GM21367 (cell line): ENCODE measurements at regions not wholly inside any gene's neighbourhood (a gene's known extent, or its start where the extent isn't known, plus 50 kb on each side); places are given as distances from the start of the nearest gene placed in this dataset.

Experiments used
- ATAC-seq: cut with Tn5 transposase; IDR thresholded peaks from one replicate; pipeline ENCODE4 v1.9.1; 2021; ENCODE audit not compliant: unreplicated experiment

DNA sequence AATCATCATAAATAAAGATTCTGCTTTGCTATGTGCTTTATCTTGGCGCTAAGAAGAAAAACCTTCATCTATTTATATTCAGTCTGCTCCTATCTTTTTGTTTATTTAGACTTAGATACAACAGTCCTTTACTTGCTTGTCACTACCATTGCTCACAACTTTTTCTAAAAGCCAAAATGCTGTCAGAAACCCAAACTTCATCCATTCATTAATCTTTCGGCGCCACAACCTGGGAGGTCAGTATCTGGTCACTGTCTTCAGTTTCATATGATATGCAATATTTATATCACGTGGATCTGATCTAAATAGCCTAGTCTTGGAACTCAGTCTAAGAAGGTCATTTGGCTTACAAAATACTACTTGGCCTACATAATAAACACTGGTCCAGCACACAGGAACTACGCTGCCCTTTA lies 159.3 kb upstream of the TARS1 start:
- no peak for ATAC-seq

DNA sequence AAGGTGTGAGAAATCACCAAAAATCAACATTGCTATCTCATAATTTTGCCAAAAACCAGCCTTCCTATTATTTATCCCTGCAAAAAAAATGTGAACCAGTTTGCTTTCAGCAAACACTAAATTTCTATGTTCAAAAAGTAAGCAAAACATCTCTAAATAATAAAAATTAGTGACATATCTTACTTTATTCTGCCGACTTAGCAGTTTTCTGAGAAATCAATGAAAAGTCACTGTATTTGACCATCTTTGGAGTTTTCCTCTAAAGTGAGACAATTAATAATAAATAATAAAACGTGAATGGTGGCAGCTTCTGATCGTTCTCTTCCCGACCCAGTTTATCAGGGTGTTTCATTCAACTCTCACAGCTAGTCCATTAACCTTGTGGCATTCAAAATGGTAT lies 158.6 kb upstream of the TARS1 start:
- ATAC-seq = no peak

DNA sequence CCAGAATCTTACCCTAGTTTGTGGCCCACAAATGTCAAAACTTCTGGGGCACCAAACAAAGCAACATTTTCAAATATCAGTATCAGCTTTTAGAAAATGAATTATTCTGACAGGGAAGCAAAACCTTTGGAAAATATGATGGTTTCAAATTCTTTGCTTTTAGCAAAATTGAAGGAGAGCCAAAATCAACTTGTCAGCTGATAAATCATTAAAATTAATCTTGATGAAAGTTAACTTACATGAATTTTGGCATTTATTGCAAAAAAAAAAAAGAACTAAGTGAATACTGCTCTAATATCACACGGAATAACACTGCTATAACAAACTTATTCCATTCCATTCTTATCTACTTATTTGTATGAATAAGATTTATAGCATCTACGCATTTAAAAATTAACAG lies 158.1 kb upstream of the TARS1 start:
- no peak for ATAC-seq

DNA sequence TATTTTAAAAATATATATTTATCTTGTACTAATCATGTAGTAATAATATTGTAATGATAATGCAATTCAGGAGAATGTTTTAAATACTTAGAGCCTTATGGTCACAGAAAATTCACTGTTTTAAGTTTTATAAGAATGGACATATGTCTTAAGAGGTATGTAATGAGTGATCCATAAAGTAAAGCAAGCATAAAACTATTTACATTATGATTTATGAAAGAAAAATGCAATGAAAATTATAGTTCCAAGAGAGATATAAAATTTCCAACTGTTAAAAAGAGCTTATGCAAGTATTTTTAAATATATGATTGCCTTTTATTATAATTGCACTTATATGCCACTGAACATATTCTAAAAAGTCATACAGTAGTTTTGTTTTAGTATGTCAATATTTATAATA lies 157.5 kb upstream of the TARS1 start:
- ATAC-seq = no peak

DNA sequence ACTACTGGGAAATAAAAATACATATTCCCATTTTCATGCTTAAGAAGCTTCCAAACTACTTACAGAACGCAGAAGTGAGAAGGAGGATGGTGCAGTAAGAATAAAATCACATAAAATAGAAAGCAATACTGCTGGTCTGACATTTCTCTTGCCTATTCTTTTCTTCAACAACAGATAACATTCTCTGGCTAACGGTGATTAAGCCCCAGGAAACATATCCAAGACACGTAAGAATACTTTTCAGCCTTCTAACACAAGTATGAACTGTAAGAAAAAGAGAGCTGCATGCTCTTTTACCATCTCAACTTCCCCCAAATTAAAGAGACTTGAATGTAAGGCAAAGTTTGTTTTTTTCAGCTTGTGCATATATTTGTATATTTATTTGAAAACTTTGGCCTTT lies 156.1 kb upstream of the TARS1 start:
- no peak for ATAC-seq

DNA sequence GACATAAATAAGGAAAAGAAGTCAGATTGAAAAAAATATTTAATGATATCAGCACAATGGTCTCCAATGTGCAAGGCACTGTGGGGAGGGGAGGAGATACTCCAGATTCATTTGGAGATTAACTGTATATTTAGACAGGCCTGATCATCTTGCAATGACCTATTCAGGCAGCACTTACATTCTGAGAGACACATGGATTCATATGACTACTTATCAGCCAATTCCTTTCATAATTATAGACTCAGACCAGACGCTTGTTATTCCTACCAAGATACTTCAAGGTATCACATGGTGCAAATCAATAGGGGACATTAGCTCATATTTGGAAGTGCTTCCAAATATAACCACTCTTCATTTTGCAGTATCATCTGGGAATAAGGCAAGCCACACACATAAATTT lies 153.5 kb upstream of the TARS1 start:
- no peak for ATAC-seq

DNA sequence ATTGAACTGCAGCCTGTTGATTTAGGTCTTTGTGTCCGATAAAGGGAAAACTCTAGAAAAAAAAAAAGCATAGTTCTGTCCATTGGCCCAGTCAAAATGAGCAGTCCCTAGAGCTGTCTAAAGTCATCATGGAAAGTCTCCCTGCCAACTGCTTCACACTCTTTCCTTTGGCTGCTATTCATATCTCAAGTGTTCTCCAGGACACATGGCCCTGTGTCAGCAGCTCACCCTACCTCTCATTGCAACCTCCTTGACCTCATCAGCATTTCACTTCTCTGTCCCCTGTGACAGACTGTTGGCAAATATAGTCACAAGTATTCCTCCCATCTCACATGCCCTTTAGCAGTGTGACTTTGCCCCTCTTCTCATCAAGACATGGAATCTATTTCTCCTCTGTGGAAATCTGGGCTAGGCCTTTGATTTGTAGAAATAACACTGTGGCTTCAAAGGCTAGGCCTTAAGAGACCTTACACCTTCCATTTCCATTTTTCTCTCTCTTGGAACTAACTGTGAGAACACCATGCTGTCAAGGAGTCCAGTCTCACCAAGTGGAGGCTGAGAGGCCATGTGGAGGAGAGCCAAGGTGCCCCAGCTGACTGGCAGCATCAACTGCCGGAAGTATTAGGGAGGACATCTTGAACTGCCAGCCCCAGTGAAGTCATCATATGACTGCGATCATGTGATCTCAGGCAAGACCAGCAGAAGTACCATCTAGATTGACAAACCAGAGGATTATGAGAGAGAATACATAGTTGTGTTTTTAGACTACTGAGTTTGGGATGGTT lies 149.4 kb upstream of the TARS1 start:
- no peak for ATAC-seq

DNA sequence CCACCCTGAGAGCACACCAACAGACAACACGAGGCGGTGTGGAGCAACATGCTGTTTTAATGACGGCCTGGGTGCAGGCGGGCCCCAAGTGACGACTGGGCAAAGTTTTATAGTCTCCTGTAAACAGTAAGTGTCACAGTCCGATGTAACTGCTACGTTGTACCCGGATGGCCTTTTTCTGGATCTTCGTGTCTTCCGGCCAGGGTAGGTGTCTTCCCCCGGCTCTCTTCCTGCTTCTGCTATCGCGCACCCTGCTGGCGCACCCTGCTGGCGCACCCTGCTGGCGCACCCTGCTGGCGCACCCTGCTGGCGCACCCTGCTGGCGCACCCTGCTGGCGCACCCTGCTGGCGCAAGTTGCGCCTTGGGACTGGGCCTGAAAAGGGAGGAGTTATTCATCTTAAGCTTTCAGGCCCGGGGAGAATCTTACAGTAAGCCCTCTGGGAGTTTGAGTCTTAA lies 143.0 kb upstream of the TARS1 start:
- no peak for ATAC-seq

DNA sequence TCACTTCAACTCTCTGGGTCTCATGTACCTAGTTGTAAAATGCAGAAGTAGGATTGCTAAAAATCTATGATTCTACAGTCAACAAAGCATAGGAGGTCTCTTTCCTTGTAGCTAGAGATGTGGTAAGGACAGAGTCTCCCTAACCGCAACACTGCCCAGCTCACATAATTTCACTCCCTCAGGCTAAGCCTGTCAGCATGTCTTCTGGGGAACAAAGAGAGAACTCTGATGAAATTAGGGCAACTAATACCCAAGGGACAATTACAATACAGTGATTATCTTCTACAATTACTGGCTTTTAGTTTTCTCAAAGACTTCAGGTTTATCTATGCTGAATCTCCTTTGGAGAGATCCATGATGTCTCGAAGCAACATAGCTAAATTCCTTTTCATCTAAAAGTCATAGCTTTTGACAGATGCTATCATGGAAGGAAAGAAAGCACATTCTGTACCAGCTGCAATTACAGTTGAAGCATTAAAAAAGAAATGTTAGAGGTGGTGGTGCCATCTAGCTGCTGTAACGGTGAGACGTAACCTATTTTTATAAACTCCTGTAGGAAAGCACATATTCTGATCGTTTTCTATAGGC lies 141.1 kb upstream of the TARS1 start:
- peak; percentile 36 for ATAC-seq

DNA sequence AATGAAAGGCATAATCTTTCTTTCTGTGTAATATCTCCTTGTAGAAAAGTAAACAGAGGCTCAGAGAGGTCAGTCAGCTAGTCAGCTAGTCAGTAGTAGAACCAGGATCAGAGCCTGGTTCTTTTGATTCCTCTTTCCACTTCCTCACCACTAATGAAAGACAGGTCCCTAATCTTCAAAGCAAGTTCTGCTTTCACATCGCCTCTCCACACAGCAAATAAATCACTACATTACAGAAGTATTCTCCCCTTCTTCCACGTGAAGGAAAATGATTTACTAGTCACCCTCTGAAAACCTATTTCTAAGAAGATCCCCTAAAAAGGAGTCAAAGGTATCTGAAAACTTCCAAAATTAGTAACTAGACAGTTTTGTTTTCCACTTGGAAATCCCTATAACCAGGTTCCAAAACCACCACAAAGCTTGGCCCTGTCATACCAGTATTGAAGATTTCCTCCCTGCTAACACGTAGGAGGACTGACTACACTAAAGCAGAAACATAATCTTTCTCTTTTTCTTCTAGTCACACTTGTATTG lies 140.5 kb upstream of the TARS1 start:
- ATAC-seq = peak; percentile 72

DNA sequence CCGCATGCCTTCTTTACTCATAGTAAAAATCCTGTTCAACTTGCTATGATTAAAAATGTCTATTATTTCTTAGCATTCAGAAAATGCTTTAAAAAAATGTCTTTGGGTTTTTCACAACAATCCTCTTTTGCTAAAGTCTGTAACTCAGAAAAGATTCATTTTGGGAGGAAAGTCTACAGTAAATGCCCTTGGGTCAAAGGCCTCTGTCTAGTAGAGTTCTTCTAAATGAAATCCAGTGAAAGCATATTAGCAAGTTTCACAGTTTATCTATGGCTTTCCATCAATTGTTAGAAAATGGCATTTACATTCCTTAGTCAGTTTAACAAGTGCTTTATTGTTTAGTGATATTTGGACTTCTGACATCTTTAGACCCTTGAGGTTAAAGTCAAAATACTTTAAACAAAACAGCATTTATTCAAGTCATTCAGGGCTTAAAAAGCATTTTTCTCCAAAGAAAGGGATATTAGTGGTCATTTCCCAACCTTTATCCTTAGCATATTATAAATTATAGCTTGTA lies 137.1 kb upstream of the TARS1 start:
- ATAC-seq = no peak

DNA sequence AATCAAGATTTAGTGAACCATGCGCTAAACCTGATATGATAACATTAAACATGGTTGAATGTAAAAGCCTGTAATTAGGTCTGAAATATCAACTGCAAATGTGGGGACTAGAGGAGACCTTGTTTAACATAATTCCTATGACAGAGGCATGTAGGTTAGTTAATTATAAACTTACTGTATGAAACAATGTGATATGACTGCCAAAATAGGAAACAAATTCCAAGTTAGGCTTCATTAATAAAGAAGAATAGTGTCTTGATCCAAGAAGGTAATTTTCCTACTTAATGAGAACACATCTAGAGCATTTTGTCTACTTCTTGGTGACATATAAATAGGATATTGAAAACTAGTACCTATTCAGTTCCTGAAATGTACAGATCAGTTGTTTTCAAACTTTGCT lies 136.2 kb upstream of the TARS1 start:
- ATAC-seq = no peak

DNA sequence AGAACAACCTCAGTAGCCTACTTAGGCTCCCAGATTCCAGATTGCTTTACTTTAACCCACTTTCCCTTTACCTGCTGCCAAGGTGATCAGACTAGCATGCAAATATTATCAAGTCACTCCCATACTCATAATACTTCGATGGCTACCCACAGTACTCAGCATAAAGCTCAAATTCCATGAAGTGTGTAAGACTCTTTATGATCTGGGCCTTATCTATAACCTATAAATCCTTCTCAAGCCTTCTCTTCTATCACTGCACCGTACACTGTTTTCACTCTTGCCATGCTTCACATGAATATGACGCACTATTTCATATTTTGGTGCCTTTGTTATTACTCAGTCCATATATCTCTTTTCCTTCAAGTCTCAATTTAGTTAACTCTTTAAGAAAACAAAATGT lies 135.2 kb upstream of the TARS1 start:
- ATAC-seq = no peak

DNA sequence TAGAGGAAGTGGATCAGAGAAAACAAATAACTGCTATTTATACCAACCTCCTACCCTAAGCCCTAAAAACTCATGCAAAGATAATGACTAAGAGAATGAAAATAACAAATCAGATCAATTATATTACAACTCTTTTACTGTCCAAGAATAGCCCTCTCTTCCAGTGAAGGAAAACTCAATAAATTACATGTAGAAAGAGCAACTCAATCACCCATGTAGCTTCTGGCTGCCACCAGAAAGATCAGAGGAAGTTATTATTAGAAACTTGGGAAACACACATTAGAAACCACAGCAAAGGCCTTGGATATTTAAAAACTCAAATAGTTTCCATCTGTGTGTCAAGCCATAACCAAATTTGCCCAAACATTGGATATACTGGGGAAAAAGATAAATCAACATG lies 134.0 kb upstream of the TARS1 start:
- ATAC-seq = no peak

DNA sequence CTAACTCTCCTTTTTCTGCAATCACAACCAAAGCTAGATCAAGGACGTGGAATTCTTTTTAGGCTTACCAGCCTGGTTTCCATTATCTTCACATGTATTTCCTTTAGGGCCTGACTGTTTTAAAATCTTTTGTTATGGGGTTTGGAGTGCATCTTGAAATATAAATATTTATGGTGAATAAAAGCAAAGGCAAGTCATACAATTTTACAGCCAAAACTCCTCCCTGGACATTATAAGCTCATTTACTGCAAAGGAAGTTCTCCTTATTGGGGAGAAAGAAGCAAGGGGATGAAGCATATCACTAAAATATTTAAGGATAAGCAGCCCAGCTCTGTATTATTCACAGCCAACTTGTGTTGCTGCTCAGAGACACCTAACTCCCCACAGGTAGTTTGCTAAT lies 132.2 kb upstream of the TARS1 start:
- ATAC-seq = no peak

DNA sequence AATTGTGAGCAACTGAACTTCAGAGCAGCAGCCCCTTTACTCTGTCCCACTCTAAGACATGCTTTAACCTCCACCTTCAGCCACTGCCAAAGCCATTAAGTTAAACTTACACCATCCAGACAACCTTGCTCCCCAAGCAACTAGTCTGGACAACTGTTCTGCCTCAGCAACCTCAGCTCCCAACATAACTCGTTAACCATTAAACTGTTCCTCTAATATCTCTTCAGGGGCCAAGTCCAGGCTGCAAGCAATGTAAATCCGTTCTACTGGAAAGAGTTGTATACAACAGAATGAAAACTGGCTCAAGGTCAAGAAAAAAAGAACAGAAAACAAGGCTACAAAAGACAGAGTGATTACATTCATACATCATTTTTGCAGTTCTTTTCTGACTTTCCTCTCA lies 131.7 kb upstream of the TARS1 start:
- ATAC-seq = no peak

DNA sequence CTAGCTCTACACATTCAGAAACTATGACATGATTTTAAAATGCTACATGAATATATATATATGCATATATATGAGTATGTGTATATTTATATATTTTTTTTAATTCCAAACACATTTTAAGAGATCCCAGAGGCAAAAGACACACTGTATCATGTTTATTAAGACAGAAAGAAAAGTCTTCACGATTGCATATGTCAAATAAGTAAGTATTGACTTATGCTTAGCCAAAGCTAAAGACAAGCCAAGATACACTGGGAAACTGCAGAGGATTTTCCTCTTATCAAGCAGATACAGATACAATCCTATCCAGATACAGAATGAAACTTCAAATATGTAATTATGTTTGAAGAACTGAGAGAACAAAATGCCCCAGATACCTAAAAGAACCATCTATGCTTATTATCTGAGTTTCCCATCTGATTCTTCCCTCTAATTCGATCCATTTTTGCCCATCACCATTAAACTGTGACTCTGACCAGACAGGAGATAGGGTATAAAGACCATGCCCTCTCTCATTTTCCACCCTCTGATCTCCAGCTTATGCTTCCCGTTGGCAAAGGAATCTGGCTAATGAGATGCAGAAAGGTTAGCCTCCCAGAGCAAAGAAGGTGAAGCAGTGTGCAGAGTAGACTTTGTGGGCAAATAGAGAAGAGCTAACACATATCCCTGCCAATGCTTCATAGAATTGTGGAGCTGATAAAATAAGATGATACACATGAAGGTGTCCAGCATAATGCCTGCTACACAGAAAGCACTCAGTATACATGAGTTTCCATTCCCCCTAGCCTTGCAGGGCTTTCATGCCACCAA lies 131.0 kb upstream of the TARS1 start:
- no peak for ATAC-seq

DNA sequence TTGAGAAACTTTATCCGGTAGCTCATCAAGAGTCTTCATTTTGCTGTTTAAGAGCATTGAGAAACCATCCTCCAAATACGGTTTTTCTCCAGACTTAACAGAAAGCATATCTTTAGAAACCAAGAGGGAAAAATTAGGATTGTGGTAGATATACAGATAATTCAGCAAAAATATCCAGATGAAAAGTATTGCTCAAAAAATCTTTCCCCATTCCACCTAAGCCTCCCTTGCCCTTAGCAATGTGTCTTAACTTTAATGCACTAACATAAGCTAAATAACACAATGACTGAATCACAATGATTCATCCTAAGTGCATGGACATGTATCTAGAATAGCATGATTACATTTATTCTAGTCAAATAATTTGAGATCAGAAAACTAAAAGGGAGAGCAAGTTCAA lies 130.3 kb upstream of the TARS1 start:
- ATAC-seq = no peak

DNA sequence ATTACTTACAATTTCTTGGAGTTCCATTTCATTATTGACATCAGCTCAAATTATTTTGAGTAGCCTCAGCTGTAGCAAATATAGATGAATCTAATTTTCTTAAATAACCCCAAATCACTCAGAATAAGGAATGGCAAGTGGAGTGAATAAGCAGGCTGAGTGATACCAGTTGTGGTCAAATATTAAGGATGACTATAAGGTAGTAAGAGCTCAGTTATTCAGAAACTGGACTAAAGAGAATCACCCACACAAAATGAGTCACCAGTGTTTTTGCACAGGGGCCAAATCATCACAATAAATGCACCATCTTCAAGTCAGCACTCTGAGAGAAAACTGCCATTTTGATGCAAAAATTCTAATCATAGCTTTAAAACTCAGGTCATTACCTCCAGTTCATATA lies 128.9 kb upstream of the TARS1 start:
- ATAC-seq = no peak

DNA sequence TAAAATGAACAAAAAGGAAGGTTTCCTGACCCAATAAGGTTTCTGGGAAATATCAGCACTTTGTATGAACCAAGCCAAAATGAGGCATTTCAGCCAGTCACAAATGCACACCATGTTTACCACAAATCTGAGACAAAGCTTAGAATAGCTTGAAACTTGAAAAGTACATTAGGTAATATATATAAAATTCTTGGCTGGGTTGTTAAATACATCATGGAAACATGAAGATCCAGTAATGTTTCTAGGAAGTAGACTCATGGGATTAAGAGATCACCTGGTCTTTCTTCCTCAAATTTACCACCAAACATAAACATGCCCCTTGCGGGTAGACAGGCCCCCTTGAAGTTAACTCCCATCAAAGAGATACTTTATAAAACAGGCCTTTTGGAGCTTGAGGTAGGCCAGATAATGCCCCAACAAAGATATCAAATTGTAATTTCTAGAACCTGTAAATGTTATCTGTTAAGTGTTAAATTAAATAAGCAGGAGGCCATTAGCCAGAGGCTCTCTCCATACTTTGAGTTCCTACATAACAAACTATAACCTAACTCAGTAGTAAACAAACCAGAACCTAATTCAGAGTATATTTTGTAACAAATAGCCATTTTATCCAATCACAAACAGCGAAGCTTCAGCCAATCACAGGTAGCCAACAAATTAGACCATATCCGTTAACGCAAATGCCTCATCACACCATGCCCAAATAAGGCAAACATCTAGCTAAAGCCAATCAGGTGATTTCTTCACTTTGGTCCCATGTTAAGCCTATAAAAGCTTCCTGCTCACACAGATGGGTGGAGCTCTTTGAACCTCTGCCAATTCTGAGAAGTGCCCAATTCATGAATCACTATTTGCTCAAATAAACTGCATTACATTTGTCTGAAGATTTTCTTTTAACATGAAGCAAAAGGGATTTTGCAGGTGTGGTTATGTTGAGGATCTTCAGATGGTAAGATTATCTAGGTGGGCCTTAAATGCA lies 127.9 kb upstream of the TARS1 start:
- no peak for ATAC-seq
